Body of pancreas (tissue), 4 donors: ENCODE measurements at regions not wholly inside any gene's neighbourhood (a gene's known extent, or its start where the extent isn't known, plus 50 kb on each side); places are given as distances from the start of the nearest gene placed in this dataset.
A peak's percentile ranks its signal among the peaks of the same experiment; 100 is the strongest.
"Not testable (repeated sequence)": the region's sequence is repeated elsewhere in the genome, so short reads cannot be mapped to it uniquely, and the experiment has no call there.

Experiments used
- ATAC-seq: fragments of 150-250 bp; one replicate; pipeline ENCODE4 v1.9.1; 2016
- DNase-seq, 4 donors: peaks; one replicate each; pipeline ENCODE4 v3.0.0-alpha.2; 2019
- H3K27ac ChIP-seq, 4 donors: fragments of 200-600 bp; sonication (generic); 1 replicate in 3 of 4; 2 replicates in 1 of 4; pipeline versions ENCODE4 v1.5.1 to v1.6.1; 2016 to 2019; ENCODE audit warnings: mild to moderate bottlenecking in 1 of 4, mixed read lengths in 1 of 4, moderate library complexity in 1 of 4
- H3K27me3 ChIP-seq, 2 donors: fragments of 200-600 bp; sonication (generic); one replicate each; pipeline ENCODE4 v1.6.0; 2016; ENCODE audit warnings: mild to moderate bottlenecking in 1 of 2
- H3K36me3 ChIP-seq, 2 donors: fragments of 200-600 bp; sonication (generic); replicated peaks in 1 of 2; 2 replicates each; pipeline ENCODE4 v1.5.1; 2016; ENCODE audit warnings: low read depth in 2 of 2; ENCODE audit not compliant: insufficient read depth in 1 of 2
- H3K4me1 ChIP-seq: fragments of 200-600 bp; sonication (generic); one replicate; pipeline ENCODE4 v1.6.0; 2016
- H3K4me3 ChIP-seq, 2 donors: fragments of 200-600 bp; sonication (generic); 1 replicate in 1 of 2; 2 replicates in 1 of 2; pipeline ENCODE4 v1.5.1; 2016 to 2019
- H3K9me3 ChIP-seq, 3 donors: fragments of 200-600 bp; sonication (generic); 1 replicate in 2 of 3; 2 replicates in 1 of 3; pipeline ENCODE4 v1.5.1; 2016
- CTCF ChIP-seq, 7 experiments: fragments of 450-650 bp in 4 of 7; fragments of 200-600 bp in 3 of 7; sonication (generic) in 3 of 7; IDR thresholded peaks; one replicate each; pipeline ENCODE4 v1.5.1; 2016 to 2019; ENCODE audit warnings: antibody characterized with exemption in 7 of 7
- POLR2A ChIP-seq, 3 donors: fragments of 450-650 bp; IDR thresholded peaks; one replicate each; pipeline ENCODE4 v1.6.1; 2016; ENCODE audit warnings: antibody characterized with exemption in 3 of 3, mild to moderate bottlenecking in 2 of 3
- WGBS, 2 donors: methylation state at CpG; one replicate each; pipeline ENCODE4 v1.1.5; 2017; 5-methylcytosine and 5-hydroxymethylcytosine counted together
- intact Hi-C: fragments of 100-400 bp; cut with DNase I; formaldehyde crosslinking; loops from one replicate; pipeline ENCODE4 v1.15.1; 2023

DNA sequence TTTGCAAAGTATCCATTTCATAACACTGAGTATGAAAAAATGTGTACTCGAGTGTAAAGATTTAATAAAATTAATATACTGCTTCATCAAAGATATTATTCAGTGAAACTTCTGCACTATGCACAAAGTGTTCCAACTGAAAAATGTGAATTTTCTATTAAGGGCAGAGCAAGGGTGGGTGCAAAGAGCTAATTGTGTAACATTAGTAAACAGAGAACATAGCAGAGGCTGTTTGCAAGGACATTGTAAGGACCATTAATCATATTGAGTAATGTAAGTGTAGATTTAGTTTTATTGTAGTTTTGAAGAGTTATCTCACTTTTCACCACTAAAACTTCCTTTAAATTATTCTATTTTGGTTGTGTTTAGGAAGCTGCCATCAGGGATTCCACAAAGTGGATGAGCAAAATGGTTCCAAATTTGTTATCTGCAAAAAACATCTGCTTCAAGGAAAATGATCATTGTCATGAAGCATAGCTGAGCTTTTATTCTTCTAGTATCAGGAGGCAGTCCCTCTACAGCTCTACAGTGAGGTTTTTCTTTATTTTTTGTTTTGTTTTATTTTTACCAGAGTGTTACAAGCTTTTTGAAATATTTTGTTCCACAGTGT, 1375.4 kb downstream of the SLITRK1 start:
- Histone ChIP-seq H3K36me3 (no peaks in the 10 kb centered on the region), H3K4me3 (no peak overlapping the region), H3K4me1 (no peaks in the 10 kb centered on the region), H3K27me3 (no peaks in the 10 kb centered on the region), H3K9me3 (no peaks in the 10 kb centered on the region), H3K27ac (no peak overlapping the region)
- no peak for DNase-seq
- no peak for TF ChIP-seq POLR2A (IDR thresholded peaks at IDR 0.05)
- TF ChIP-seq CTCF (IDR thresholded peaks at IDR 0.05) = no peak
- WGBS, 2 donors = 25 to 33% methylated on average over 1 of the region's 1 CpG
- no peak for ATAC-seq
- intact Hi-C loops = no loop called here

DNA sequence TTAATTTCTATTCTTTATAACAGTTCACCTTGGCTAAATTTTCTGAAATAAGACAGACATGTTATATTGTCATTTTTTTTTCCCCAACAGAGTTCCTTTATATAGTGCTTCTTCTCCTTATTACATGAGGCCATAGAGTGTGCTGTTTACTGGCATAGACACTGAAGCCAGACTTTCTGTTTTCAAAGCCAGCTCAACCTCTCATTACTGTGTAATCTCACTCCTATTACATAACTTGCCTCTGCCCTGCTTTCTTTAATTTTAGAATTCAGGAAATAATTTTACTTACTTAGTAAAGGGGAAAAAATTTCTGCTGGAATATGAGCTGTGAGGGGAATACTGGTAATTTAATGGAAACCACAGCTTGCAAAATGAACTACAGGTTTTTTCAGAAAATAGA, 1380.4 kb downstream of the SLITRK1 start:
- H3K4me1 ChIP-seq = no peaks in the 10 kb centered on the region
- H3K27me3 ChIP-seq = no peaks in the 10 kb centered on the region
- H3K36me3 ChIP-seq = no peaks in the 10 kb centered on the region
- H3K9me3 ChIP-seq = no peaks in the 10 kb centered on the region
- ATAC-seq (no peak), DNase-seq (no peak)
- intact Hi-C loops = no loop called here
- TF ChIP-seq CTCF (IDR thresholded peaks at IDR 0.05) (no peak), POLR2A (IDR thresholded peaks at IDR 0.05) (no peak)
- H3K27ac ChIP-seq = no peak overlapping the region
- no peak overlapping the region for H3K4me3 ChIP-seq

- no peaks in the 10 kb centered on the region for H3K27me3 ChIP-seq
- TF ChIP-seq POLR2A (IDR thresholded peaks at IDR 0.05) (no peak), CTCF (IDR thresholded peaks at IDR 0.05) (peak in 1 of 7 experiments; percentile 2)
- H3K36me3 ChIP-seq = no peaks in the 10 kb centered on the region
- H3K9me3 ChIP-seq = no peaks in the 10 kb centered on the region
- no peak for DNase-seq
- no peak overlapping the region for H3K27ac ChIP-seq
- no peaks in the 10 kb centered on the region for H3K4me1 ChIP-seq
- WGBS, 2 donors = 26 to 33% methylated on average over 2 of the region's 2 CpGs
- intact Hi-C loops = no loop called here
- no peak overlapping the region for H3K4me3 ChIP-seq
- ATAC-seq = no peak
Observed at GRCh38 chr13:82480415-82480814, 1401.9 kb downstream of the SLITRK1 start.

GRCh38 chr13:82477436-82477835, 1404.8 kb downstream of the SLITRK1 start:
- no peak overlapping the region for H3K4me3 ChIP-seq
- 42 to 55% methylated on average over 1 of the region's 1 CpG for WGBS, 2 donors
- no peaks in the 10 kb centered on the region for H3K9me3 ChIP-seq
- no peak for DNase-seq
- no peak overlapping the region for H3K27ac ChIP-seq
- TF ChIP-seq POLR2A (IDR thresholded peaks at IDR 0.05) (no peak), CTCF (IDR thresholded peaks at IDR 0.05) (no peak)
- intact Hi-C loops = no loop called here
- H3K36me3 ChIP-seq = no peaks in the 10 kb centered on the region
- no peak for ATAC-seq
- no peaks in the 10 kb centered on the region for H3K4me1 ChIP-seq
- H3K27me3 ChIP-seq = no peaks in the 10 kb centered on the region

DNA sequence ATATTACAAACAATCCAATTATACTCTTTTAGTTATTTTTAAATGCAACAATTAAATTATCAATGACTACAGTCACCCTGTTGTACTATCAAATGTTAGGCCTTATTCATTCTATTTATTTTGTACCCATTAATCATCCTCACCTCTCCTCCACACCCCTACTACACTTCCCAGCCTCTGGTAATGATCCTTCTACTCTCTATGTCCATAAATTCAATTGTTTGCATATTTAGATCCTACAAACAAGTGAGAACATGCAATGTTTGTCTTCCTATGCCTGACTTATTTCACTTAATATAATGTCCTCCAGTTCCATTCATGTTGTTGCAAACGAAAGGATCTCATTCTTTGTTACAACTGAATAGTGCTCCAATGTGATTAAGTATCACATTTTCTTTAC, 1414.6 kb downstream of the SLITRK1 start:
- ATAC-seq (no peak), DNase-seq (no peak)
- H3K4me3 ChIP-seq = no peak overlapping the region
- intact Hi-C loops = no loop called here
- no peaks in the 10 kb centered on the region for H3K9me3 ChIP-seq
- no peaks in the 10 kb centered on the region for H3K27me3 ChIP-seq
- no peak overlapping the region for H3K27ac ChIP-seq
- WGBS, 2 donors = 36 to 38% methylated on average over 1 of the region's 1 CpG
- no peak for TF ChIP-seq CTCF (IDR thresholded peaks at IDR 0.05)
- TF ChIP-seq POLR2A (IDR thresholded peaks at IDR 0.05) = no peak
- H3K36me3 ChIP-seq = no peaks in the 10 kb centered on the region
- H3K4me1 ChIP-seq = no peaks in the 10 kb centered on the region

DNA sequence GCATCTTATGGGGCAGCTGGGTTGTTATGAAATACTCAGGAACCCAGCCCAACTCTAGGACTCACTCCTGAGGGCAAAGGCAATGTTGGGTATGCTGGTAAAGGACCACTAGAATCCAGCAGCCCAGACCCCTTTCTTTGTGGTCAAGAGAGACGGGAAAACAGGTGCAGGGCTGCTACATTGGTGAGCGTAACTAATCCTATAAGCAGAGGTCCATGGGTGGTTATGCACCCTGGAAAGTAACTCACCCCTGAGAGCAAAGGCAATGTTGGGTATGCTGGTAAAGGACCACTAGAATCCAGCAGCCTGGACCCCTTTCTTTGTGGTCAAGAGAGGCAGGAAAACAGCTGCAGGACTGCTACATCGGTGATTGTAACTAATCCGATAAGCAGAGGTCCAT, 1422.7 kb downstream of the SLITRK1 start:
- WGBS, 2 donors = 64% methylated on average over 4 of the region's 4 CpGs
- intact Hi-C loops, DNase-seq, H3K36me3 ChIP-seq, H3K4me1 ChIP-seq, H3K4me3 ChIP-seq, H3K9me3 ChIP-seq, H3K27me3 ChIP-seq, H3K27ac ChIP-seq, ATAC-seq: not testable (repeated sequence)
